Uterus (tissue), 3 donors: ENCODE measurements at regions not wholly inside any gene's neighbourhood (a gene's known extent, or its start where the extent isn't known, plus 50 kb on each side); places are given as distances from the start of the nearest gene placed in this dataset.
A peak's percentile ranks its signal among the peaks of the same experiment; 100 is the strongest.
"Not testable (repeated sequence)": the region's sequence is repeated elsewhere in the genome, so short reads cannot be mapped to it uniquely, and the experiment has no call there.

Source experiments
- DNase-seq, 2 donors: peaks; one replicate each; pipeline ENCODE4 v3.0.0-alpha.2; 2019 to 2020
- H3K27ac ChIP-seq, 2 donors: fragments of 200-600 bp; sonication (generic); 1 replicate in 1 of 2; 2 replicates in 1 of 2; pipeline ENCODE4 v1.5.1; 2016 to 2018
- H3K27me3 ChIP-seq, 2 donors: fragments of 200-600 bp; sonication (generic); one replicate each; pipeline ENCODE4 v1.5.1; 2018 to 2019; ENCODE audit warnings: control low read depth in 1 of 2
- H3K36me3 ChIP-seq, 2 donors: fragments of 200-600 bp; sonication (generic); one replicate each; pipeline ENCODE4 v1.5.1; 2019; ENCODE audit warnings: control low read depth in 1 of 2
- H3K4me1 ChIP-seq, 2 donors: fragments of 200-600 bp; sonication (generic); one replicate each; pipeline ENCODE4 v1.5.1; 2018 to 2019; ENCODE audit warnings: control low read depth in 1 of 2
- H3K4me3 ChIP-seq, 2 donors: fragments of 200-600 bp; sonication (generic); 1 replicate in 1 of 2; 2 replicates in 1 of 2; pipeline ENCODE4 v1.5.1; 2018 to 2019; ENCODE audit warnings: mild to moderate bottlenecking in 1 of 2
- H3K9me3 ChIP-seq, 2 donors: fragments of 200-600 bp; sonication (generic); one replicate each; pipeline ENCODE4 v1.5.1; 2019; ENCODE audit warnings: control low read depth in 1 of 2
- CTCF ChIP-seq, 4 experiments: fragments of 200-600 bp in 2 of 4; fragments of 450-650 bp in 2 of 4; sonication (generic) in 2 of 4; IDR thresholded peaks; one replicate each; pipeline ENCODE4 v1.5.1; 2016 to 2019; ENCODE audit warnings: antibody characterized with exemption in 4 of 4, mild to moderate bottlenecking in 2 of 4, moderate library complexity in 1 of 4
- POLR2A ChIP-seq, 2 donors: fragments of 450-650 bp; IDR thresholded peaks; one replicate each; pipeline ENCODE4 v1.6.1; 2016; ENCODE audit warnings: antibody characterized with exemption in 2 of 2, mild to moderate bottlenecking in 1 of 2, moderate library complexity in 1 of 2
- intact Hi-C: fragments of 100-400 bp; cut with DNase I; formaldehyde crosslinking; loops from one replicate; pipeline ENCODE4 v1.15.1; 2023; ENCODE audit warnings: low total_unique reads
- donor health status: DM: yes; HTN: yes; CAD: no.

- H3K4me3 ChIP-seq: no peak overlapping the region
- H3K27ac ChIP-seq: no peak overlapping the region
- peak in 1 of 2 donors; percentile 28 for DNase-seq
- H3K9me3 ChIP-seq: no peaks in the 10 kb centered on the region
- H3K27me3 ChIP-seq: no peaks in the 10 kb centered on the region
- no peaks in the 10 kb centered on the region for H3K36me3 ChIP-seq
- H3K4me1 ChIP-seq: no peaks in the 10 kb centered on the region
- intact Hi-C loops: no loop called here
- TF ChIP-seq POLR2A (IDR thresholded peaks at IDR 0.05) (no peak), CTCF (IDR thresholded peaks at IDR 0.05) (no peak)
These were observed 53.3 kb downstream of the OLFML3 start for GRCh38 chr1:114032271-114033215.

GRCh38 chr1:114033216-114033706 is 54.0 kb downstream of the OLFML3 start:
- no peaks in the 10 kb centered on the region for H3K27me3 ChIP-seq
- H3K36me3 ChIP-seq: no peaks in the 10 kb centered on the region
- no peaks in the 10 kb centered on the region for H3K4me1 ChIP-seq
- TF ChIP-seq CTCF (IDR thresholded peaks at IDR 0.05) (peak in 1 of 4 experiments; percentile 35), POLR2A (IDR thresholded peaks at IDR 0.05) (no peak)
- no peak overlapping the region for H3K27ac ChIP-seq
- H3K9me3 ChIP-seq: no peaks in the 10 kb centered on the region
- no peak overlapping the region for H3K4me3 ChIP-seq
- intact Hi-C loops: no loop called here
- no peak for DNase-seq

GRCh38 chr1:114033961-114034360 is 54.7 kb downstream of the OLFML3 start:
- H3K4me3 ChIP-seq: no peak overlapping the region
- no peaks in the 10 kb centered on the region for H3K36me3 ChIP-seq
- H3K4me1 ChIP-seq: no peaks in the 10 kb centered on the region
- no peaks in the 10 kb centered on the region for H3K27me3 ChIP-seq
- no peaks in the 10 kb centered on the region for H3K9me3 ChIP-seq
- H3K27ac ChIP-seq: no peak overlapping the region
- intact Hi-C loops: no loop called here
- no peak for DNase-seq
- TF ChIP-seq POLR2A (IDR thresholded peaks at IDR 0.05) (no peak), CTCF (IDR thresholded peaks at IDR 0.05) (no peak)

- Histone ChIP-seq H3K4me1 (no peaks in the 10 kb centered on the region), H3K4me3 (no peak overlapping the region), H3K36me3 (no peaks in the 10 kb centered on the region), H3K27me3 (no peaks in the 10 kb centered on the region), H3K9me3 (no peaks in the 10 kb centered on the region), H3K27ac (no peak overlapping the region)
- no peak for DNase-seq
- intact Hi-C loops: no loop called here
- TF ChIP-seq POLR2A (IDR thresholded peaks at IDR 0.05) (no peak), CTCF (IDR thresholded peaks at IDR 0.05) (no peak)
These were observed 55.5 kb downstream of the OLFML3 start for GRCh38 chr1:114034567-114035303.

GRCh38 chr1:114035304-114035700 is 56.0 kb downstream of the OLFML3 start:
- no peak for TF ChIP-seq CTCF (IDR thresholded peaks at IDR 0.05)
- TF ChIP-seq POLR2A (IDR thresholded peaks at IDR 0.05): no peak
- Histone ChIP-seq H3K27ac (no peak overlapping the region), H3K4me1 (no peaks in the 10 kb centered on the region), H3K4me3 (no peak overlapping the region), H3K27me3 (no peaks in the 10 kb centered on the region), H3K36me3 (no peaks in the 10 kb centered on the region), H3K9me3 (no peaks in the 10 kb centered on the region)
- intact Hi-C loops: no loop called here
- no peak for DNase-seq

GRCh38 chr1:114036841-114037630 is 57.8 kb downstream of the OLFML3 start:
- DNase-seq, intact Hi-C loops, H3K4me1 ChIP-seq, H3K27me3 ChIP-seq, H3K27ac ChIP-seq, H3K9me3 ChIP-seq, H3K4me3 ChIP-seq, H3K36me3 ChIP-seq: not testable (repeated sequence)
